Heart right ventricle (tissue), 16 donors: ENCODE measurements at regions not wholly inside any gene's neighbourhood (a gene's known extent, or its start where the extent isn't known, plus 50 kb on each side); places are given as distances from the start of the nearest gene placed in this dataset.

ENCODE experiments used
- ATAC-seq, 8 donors: fragments of 200-7000 bp; cut with Tn5 transposase; one replicate each; pipeline ENCODE4 v1.9.1; 2020; ENCODE audit warnings: mild to moderate bottlenecking in 8 of 8, moderate library complexity in 8 of 8, moderate number of reproducible peaks in 1 of 8
- DNase-seq, 2 donors: peaks; one replicate each; pipeline ENCODE4 v3.0.0-alpha.2; 2020
- H3K27ac ChIP-seq, 10 donors: fragments of 200-600 bp; sonication (generic) in 2 of 10; one replicate each; pipeline versions ENCODE4 v1.5.0 to v1.8.0; 2020 to 2022; ENCODE audit warnings: mild to moderate bottlenecking in 3 of 10
- H3K27me3 ChIP-seq, 7 donors: fragments of 200-600 bp; one replicate each; pipeline ENCODE4 v1.8.0; 2021 to 2022; ENCODE audit warnings: mild to moderate bottlenecking in 2 of 7
- H3K36me3 ChIP-seq, 9 donors: fragments of 200-600 bp; sonication (generic) in 1 of 9; one replicate each; pipeline versions ENCODE4 v1.5.0 to v1.8.0; 2020 to 2022; ENCODE audit warnings: mild to moderate bottlenecking in 2 of 9
- H3K4me1 ChIP-seq, 9 donors: fragments of 200-600 bp; sonication (generic) in 1 of 9; one replicate each; pipeline versions ENCODE4 v1.5.0 to v1.8.0; 2020 to 2022; ENCODE audit warnings: mild to moderate bottlenecking in 4 of 9
- H3K4me3 ChIP-seq, 10 donors: fragments of 200-600 bp; sonication (generic) in 2 of 10; one replicate each; pipeline versions ENCODE4 v1.5.0 to v1.8.0; 2020 to 2022; ENCODE audit warnings: mild to moderate bottlenecking in 7 of 10, moderate library complexity in 2 of 10
- H3K9me3 ChIP-seq, 11 donors: fragments of 200-600 bp in 10 of 11; sonication (generic) in 2 of 11; one replicate each; pipeline versions ENCODE4 v1.5.0 to v1.8.0; 2013 to 2022; ENCODE audit warnings: mild to moderate bottlenecking in 2 of 11, control low read depth in 1 of 11, moderate library complexity in 1 of 11
- WGBS, 2 donors: extraction: QIAGEN DNeasy Blood & Tissue Kit; methylation state at CpG; one replicate each; pipeline ENCODE4 v1.1.7; 2013; ENCODE audit warnings: inconsistent platforms in 1 of 2; 5-methylcytosine and 5-hydroxymethylcytosine counted together
- intact Hi-C, 10 donors: fragments of 100-400 bp; cut with DNase I; formaldehyde crosslinking; loops; one replicate each; pipeline versions ENCODE4 v1.11.1 to v1.14.2; 2022
- TF ChIP-seq, protein P1 (sequence below), 9 donors: fragments of 200-600 bp; sonication (generic) in 2 of 9; IDR thresholded peaks; one replicate each; pipeline versions ENCODE4 v1.5.0 to v1.8.0; 2021 to 2022; ENCODE audit warnings: antibody characterized with exemption in 9 of 9, mild to moderate bottlenecking in 5 of 9, moderate library complexity in 1 of 9
- donor health status: Arrhythmogenic right ventricular cardiomyopathy.
- donor health status: ischemic (EF 13 %, LVEDD 7.1; RV severe dilation, severe dysfunction).
- donor health status: healthy with polysubstance abuse.
- donor health status: DM: no; HTN: yes; CAD: no.
- donor health status: DM: no; HTN: no; CAD: no.
- donor health status: ischemic (EF 25% LVEDD 6.9; RV normal size, moderate dysfunction).
- donor health status: ischemic (EF 25% LVEDD 5.7; RV mildly dilated, moderate dysfunction).
- donor health status: healthy.
- donor health status: DM: yes; HTN: yes; CAD: no.
- donor health status: Ischemic cardiomyopathy.
- donor health status: ischemic (EF 35%, LVEDD 5.7; RV mildly dilated, moderate dysfunction).
- donor health status: nonischemic (EF 11% LVEDD 7.7; RV severe dilation, severe dysfunction).
- donor health status: DM: yes; HTN: yes; CAD: no.
- donor health status: PGD.
- donor health status: ischemic (EF 29% LVEDD 5.4; RV normal size, mild dysfunction).
- donor health status: nonischemic (EF 23%, LVEDD 6.1; RV moderate dilation, normal function).

GRCh38 chr6:77318256-77318655 is 145.0 kb downstream of the HTR1B start:
- TF ChIP-seq, protein P1, sequence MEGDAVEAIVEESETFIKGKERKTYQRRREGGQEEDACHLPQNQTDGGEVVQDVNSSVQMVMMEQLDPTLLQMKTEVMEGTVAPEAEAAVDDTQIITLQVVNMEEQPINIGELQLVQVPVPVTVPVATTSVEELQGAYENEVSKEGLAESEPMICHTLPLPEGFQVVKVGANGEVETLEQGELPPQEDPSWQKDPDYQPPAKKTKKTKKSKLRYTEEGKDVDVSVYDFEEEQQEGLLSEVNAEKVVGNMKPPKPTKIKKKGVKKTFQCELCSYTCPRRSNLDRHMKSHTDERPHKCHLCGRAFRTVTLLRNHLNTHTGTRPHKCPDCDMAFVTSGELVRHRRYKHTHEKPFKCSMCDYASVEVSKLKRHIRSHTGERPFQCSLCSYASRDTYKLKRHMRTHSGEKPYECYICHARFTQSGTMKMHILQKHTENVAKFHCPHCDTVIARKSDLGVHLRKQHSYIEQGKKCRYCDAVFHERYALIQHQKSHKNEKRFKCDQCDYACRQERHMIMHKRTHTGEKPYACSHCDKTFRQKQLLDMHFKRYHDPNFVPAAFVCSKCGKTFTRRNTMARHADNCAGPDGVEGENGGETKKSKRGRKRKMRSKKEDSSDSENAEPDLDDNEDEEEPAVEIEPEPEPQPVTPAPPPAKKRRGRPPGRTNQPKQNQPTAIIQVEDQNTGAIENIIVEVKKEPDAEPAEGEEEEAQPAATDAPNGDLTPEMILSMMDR (IDR thresholded peaks at IDR 0.05) = no peak
- H3K27ac ChIP-seq = no peak overlapping the region
- H3K9me3 ChIP-seq = no peaks in the 10 kb centered on the region
- 35% methylated on average over 1 of the region's 1 CpG for WGBS, 2 donors
- DNase-seq = no peak
- no peak for ATAC-seq
- no peaks in the 10 kb centered on the region for H3K36me3 ChIP-seq
- peaks cover 0 to 4% (median 0%) of the 10 kb centered on the region in 9 donors for H3K4me1 ChIP-seq
- H3K4me3 ChIP-seq = no peak overlapping the region
- intact Hi-C loops = no loop called here
- no peaks in the 10 kb centered on the region for H3K27me3 ChIP-seq

DNA sequence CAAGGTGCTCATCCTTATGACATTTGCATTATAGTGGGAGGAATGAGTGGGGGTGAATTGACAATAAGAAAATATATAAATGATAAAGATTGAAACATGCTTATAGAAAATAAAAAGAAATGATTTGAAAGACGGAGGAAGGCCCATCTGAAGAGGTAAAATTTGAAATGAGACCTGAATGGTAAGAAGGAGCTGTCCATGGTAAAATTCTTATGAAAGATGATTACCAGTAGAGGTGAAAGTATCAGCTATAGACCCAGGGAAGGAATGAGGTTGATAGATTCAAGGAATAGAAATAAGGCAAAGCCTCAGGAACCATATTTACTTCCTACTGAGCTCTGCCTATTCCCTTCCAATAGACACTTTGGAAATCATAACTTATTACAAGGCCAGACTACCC is 149.7 kb downstream of the HTR1B start:
- Histone ChIP-seq H3K4me3 (no peak overlapping the region), H3K4me1 (no peaks in the 10 kb centered on the region), H3K36me3 (no peaks in the 10 kb centered on the region), H3K27ac (no peak overlapping the region), H3K27me3 (no peaks in the 10 kb centered on the region), H3K9me3 (no peaks in the 10 kb centered on the region)
- TF ChIP-seq, protein P1 (IDR thresholded peaks at IDR 0.05) = no peak
- intact Hi-C loops = no loop called here
- no peak for DNase-seq
- ATAC-seq = no peak
- 81 to 89% methylated on average over 1 of the region's 1 CpG for WGBS, 2 donors

DNA sequence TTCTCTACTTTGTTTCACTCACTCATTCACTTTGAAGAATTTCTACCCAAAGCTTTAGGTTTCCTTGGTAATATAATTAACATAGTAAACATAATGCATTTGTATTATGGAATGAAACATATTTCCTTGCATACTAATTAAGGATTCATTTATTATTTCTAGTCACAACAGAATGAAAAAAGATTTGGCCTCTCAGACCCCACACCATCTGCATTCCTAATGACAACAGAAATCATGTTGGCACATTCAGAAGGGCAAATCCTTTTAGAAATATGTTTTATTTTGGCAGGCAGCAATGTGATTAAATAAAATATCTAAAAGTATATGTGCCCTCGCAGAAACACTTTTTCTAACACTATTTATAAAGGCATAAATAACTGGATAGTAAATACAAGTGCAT is 163.4 kb downstream of the HTR1B start:
- DNase-seq (no peak), ATAC-seq (no peak)
- H3K27ac ChIP-seq = no peak overlapping the region
- intact Hi-C loops = no loop called here
- H3K27me3 ChIP-seq = no peaks in the 10 kb centered on the region
- H3K36me3 ChIP-seq = no peaks in the 10 kb centered on the region
- 75 to 76% methylated on average over 1 of the region's 1 CpG for WGBS, 2 donors
- no peak overlapping the region for H3K4me3 ChIP-seq
- H3K9me3 ChIP-seq = peaks cover 0 to 2% (median 0%) of the 10 kb centered on the region in 11 donors
- no peaks in the 10 kb centered on the region for H3K4me1 ChIP-seq
- TF ChIP-seq, protein P1 (IDR thresholded peaks at IDR 0.05) = no peak

DNA sequence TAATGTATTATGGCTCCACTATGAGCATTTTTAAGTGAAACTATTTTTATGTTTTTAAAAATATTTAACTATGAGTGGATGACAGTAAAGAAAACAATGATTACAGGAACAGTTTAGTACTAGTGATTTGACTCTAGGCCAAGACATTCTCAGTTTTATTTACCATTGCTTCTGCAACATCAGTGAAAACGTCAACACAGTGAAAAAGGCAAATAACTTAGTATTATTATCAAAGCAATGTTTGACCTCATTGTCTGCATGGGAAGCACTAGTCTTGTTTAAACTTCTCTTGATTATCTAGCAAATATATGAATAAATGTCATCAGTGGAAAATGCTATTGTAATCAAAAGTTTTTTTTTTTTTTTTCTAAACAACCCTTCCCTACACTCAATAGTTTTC is 165.0 kb downstream of the HTR1B start:
- WGBS, 2 donors = 43 to 49% methylated on average over 1 of the region's 1 CpG
- Histone ChIP-seq H3K4me1 (peaks cover 0 to 3% (median 0%) of the 10 kb centered on the region in 9 donors), H3K27ac (no peak overlapping the region), H3K36me3 (no peaks in the 10 kb centered on the region), H3K4me3 (no peak overlapping the region), H3K27me3 (no peaks in the 10 kb centered on the region), H3K9me3 (peaks cover 0 to 2% (median 0%) of the 10 kb centered on the region in 11 donors)
- no peak for ATAC-seq
- no peak for DNase-seq
- TF ChIP-seq, protein P1 (IDR thresholded peaks at IDR 0.05) = no peak
- intact Hi-C loops = no loop called here
